SU-DHL-6 (cell line): ENCODE measurements at regions not wholly inside any gene's neighbourhood (a gene's known extent, or its start where the extent isn't known, plus 50 kb on each side); places are given as distances from the start of the nearest gene placed in this dataset.

ENCODE experiments used
- H2AFZ ChIP-seq: fragments of 200-600 bp; sonication (generic); 2 replicates; pipeline ENCODE4 v1.6.1; 2014; ENCODE audit warnings: low read depth, mild to moderate bottlenecking, moderate library complexity, mixed read lengths, antibody characterized with exemption, low read length; ENCODE audit not compliant: severe bottlenecking
- H3F3A ChIP-seq: fragments of 200-600 bp; shearing (Covaris generic); 2 replicates; pipeline ENCODE4 v1.6.0; 2016; ENCODE audit warnings: antibody characterized with exemption, mild to moderate bottlenecking; ENCODE audit not compliant: insufficient read depth
- H3K27ac ChIP-seq: fragments of 200-600 bp; sonication (generic); 2 replicates; pipeline ENCODE4 v1.5.1; 2016; ENCODE audit warnings: low read depth, mild to moderate bottlenecking, low read length, moderate library complexity, mixed read lengths
- H3K27me3 ChIP-seq: fragments of 200-600 bp; sonication (generic), shearing (Covaris generic); 2 replicates; pipeline ENCODE4 v1.6.0; 2014; ENCODE audit warnings: mild to moderate bottlenecking, low read length
- H3K36me3 ChIP-seq: fragments of 200-600 bp; sonication (generic); 2 replicates; pipeline ENCODE4 v1.6.1; 2014; ENCODE audit warnings: mild to moderate bottlenecking, low read length, mixed read lengths
- H3K4me2 ChIP-seq: fragments of 300-600, 200-600 bp; shearing (Covaris generic), sonication (generic); 2 replicates; pipeline ENCODE4 v1.6.0; 2014; ENCODE audit warnings: low read length, low read depth, mild to moderate bottlenecking; ENCODE audit not compliant: poor library complexity, severe bottlenecking
- H3K4me3 ChIP-seq: fragments of 200-600 bp; sonication (generic); 2 replicates; pipeline ENCODE4 v1.5.1; 2014; ENCODE audit warnings: antibody characterized with exemption, low read length, mild to moderate bottlenecking, mixed read lengths; ENCODE audit not compliant: insufficient read depth, poor library complexity, severe bottlenecking
- H3K79me2 ChIP-seq: fragments of 200-600 bp; sonication (generic); 2 replicates; pipeline ENCODE4 v1.6.1; 2014; ENCODE audit warnings: mild to moderate bottlenecking, low read length, moderate library complexity; ENCODE audit not compliant: insufficient read depth
- H3K9ac ChIP-seq: fragments of 200-600 bp; sonication (generic); 2 replicates; pipeline ENCODE4 v1.7.0; 2014; ENCODE audit warnings: mild to moderate bottlenecking, low read length
- H3K9me2 ChIP-seq: fragments of 200-600 bp; sonication (generic); replicated peaks from 2 replicates; pipeline ENCODE4 v1.6.1; 2014; ENCODE audit warnings: low read length; ENCODE audit not compliant: insufficient read depth
- H3K9me3 ChIP-seq: fragments of 200-600 bp; sonication (generic); 2 replicates; pipeline ENCODE4 v1.6.1; 2014; ENCODE audit warnings: low read length, mixed read lengths; ENCODE audit not compliant: insufficient read depth
- H4K20me1 ChIP-seq: fragments of 200-600 bp; sonication (generic); 2 replicates; pipeline ENCODE4 v1.6.1; 2014; ENCODE audit warnings: low read depth, mild to moderate bottlenecking, antibody characterized with exemption, low read length, moderate library complexity, mixed read lengths
- EZH2phosphoT487 ChIP-seq: fragments of 200-600 bp; sonication (generic), shearing (Covaris generic); conservative IDR thresholded peaks from 2 replicates; pipeline ENCODE4 v1.6.1; 2018; ENCODE audit warnings: mild to moderate bottlenecking, antibody characterized with exemption, low read length, moderate library complexity, mixed read lengths
- TF ChIP-seq, protein P1 (sequence below): fragments of 200-600 bp; sonication (generic); IDR thresholded peaks from one replicate; pipeline ENCODE4 v1.5.1; 2017; ENCODE audit warnings: antibody characterized with exemption, mild to moderate bottlenecking, low read length, moderate library complexity; ENCODE audit not compliant: insufficient read depth, poor library complexity, severe bottlenecking

DNA sequence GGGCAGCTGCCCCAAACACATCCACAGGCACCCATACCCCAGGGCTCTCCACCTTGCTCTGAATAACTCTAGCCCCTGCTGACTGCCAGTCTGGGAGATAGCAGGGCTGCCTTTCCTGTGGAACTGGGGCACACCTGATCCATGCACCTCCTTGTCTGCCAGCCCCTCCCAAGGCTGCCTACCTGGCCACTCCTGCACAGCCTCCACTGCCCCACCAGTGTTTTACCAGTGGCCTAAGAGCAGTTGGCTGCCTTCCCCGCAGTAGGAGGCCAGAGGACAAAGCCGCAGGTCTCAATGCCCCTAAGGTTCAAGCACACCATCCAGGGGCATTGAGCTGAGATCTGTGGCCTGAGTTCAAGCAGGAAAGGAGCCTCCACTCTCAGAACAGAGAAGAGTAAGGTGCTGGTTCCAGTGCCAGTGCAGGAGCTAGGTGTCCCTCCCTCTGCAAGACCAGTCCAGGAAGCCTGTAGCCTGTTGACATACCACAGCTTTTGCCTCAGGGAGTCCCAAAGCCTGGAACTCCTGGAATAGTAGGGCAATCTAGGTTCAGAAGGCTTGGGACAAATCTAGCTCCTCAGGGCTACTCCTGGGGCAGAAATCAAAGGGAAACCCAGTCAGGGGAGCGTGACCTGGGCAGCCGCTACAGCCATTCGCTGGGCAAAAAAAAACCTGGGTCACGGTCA, 514.5 kb upstream of the PTGER4 start:
- Histone ChIP-seq H3K9me3 (no peaks in the 10 kb centered on the region), H3K79me2 (no peaks in the 10 kb centered on the region), H3K4me3 (no peak overlapping the region), H4K20me1 (no peaks in the 10 kb centered on the region), H3K27me3 (no peaks in the 10 kb centered on the region), H3K27ac (no peak overlapping the region), H3F3A (no peaks in the 10 kb centered on the region), H3K9ac (no peak overlapping the region), H3K4me2 (no peak overlapping the region), H3K36me3 (no peaks in the 10 kb centered on the region), H3K9me2 (no peaks in the 10 kb centered on the region), H2AFZ (no peak overlapping the region)
- TF ChIP-seq EZH2phosphoT487: no peak
- TF ChIP-seq, protein P1, sequence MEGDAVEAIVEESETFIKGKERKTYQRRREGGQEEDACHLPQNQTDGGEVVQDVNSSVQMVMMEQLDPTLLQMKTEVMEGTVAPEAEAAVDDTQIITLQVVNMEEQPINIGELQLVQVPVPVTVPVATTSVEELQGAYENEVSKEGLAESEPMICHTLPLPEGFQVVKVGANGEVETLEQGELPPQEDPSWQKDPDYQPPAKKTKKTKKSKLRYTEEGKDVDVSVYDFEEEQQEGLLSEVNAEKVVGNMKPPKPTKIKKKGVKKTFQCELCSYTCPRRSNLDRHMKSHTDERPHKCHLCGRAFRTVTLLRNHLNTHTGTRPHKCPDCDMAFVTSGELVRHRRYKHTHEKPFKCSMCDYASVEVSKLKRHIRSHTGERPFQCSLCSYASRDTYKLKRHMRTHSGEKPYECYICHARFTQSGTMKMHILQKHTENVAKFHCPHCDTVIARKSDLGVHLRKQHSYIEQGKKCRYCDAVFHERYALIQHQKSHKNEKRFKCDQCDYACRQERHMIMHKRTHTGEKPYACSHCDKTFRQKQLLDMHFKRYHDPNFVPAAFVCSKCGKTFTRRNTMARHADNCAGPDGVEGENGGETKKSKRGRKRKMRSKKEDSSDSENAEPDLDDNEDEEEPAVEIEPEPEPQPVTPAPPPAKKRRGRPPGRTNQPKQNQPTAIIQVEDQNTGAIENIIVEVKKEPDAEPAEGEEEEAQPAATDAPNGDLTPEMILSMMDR: no peak

- Histone ChIP-seq H3K4me2 (no peak overlapping the region), H3K79me2 (no peaks in the 10 kb centered on the region), H4K20me1 (no peaks in the 10 kb centered on the region), H2AFZ (no peak overlapping the region), H3F3A (no peaks in the 10 kb centered on the region), H3K36me3 (no peaks in the 10 kb centered on the region), H3K9ac (no peak overlapping the region), H3K4me3 (no peak overlapping the region), H3K27ac (no peak overlapping the region), H3K9me2 (no peaks in the 10 kb centered on the region), H3K27me3 (no peaks in the 10 kb centered on the region), H3K9me3 (no peaks in the 10 kb centered on the region)
- TF ChIP-seq EZH2phosphoT487: no peak
- TF ChIP-seq, protein P1: no peak
Observed at GRCh38 chr5:40160435-40160834, 519.3 kb upstream of the PTGER4 start.

DNA sequence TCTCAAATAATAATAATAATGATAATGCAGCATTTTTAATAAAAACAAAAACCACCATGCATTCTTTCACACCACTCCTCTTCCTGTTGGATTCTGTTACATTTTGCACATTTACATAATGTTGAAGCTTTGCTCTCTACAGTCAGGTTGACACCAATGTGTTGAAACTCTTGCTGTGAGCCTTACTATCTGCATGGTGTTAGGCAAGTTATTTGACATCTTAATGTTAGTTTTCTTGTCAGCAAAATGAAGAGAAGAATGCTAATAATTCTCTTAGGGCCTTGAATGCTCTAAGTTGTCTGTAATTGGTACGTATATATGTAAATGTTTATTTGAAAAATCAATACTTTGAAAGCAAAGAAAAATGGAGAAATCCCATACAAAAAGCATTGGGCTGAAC, 525.5 kb upstream of the PTGER4 start:
- H3K36me3 ChIP-seq: no peaks in the 10 kb centered on the region
- H3K27ac ChIP-seq: no peak overlapping the region
- H3K4me2 ChIP-seq: no peak overlapping the region
- no peaks in the 10 kb centered on the region for H3K27me3 ChIP-seq
- H3K9me2 ChIP-seq: no peaks in the 10 kb centered on the region
- no peak overlapping the region for H3K4me3 ChIP-seq
- H2AFZ ChIP-seq: no peak overlapping the region
- no peaks in the 10 kb centered on the region for H4K20me1 ChIP-seq
- TF ChIP-seq EZH2phosphoT487: no peak
- TF ChIP-seq, protein P1: no peak
- H3K79me2 ChIP-seq: no peaks in the 10 kb centered on the region
- no peak overlapping the region for H3K9ac ChIP-seq
- no peaks in the 10 kb centered on the region for H3K9me3 ChIP-seq
- no peaks in the 10 kb centered on the region for H3F3A ChIP-seq

- H3K4me3 ChIP-seq: no peak overlapping the region
- H3K27ac ChIP-seq: no peak overlapping the region
- no peak overlapping the region for H3K9ac ChIP-seq
- H2AFZ ChIP-seq: no peak overlapping the region
- H3K27me3 ChIP-seq: no peaks in the 10 kb centered on the region
- H3K9me3 ChIP-seq: no peaks in the 10 kb centered on the region
- H3K4me2 ChIP-seq: no peak overlapping the region
- H3F3A ChIP-seq: no peaks in the 10 kb centered on the region
- H4K20me1 ChIP-seq: no peaks in the 10 kb centered on the region
- no peaks in the 10 kb centered on the region for H3K36me3 ChIP-seq
- H3K9me2 ChIP-seq: no peaks in the 10 kb centered on the region; the same call in 1 of the 2 replicates
- TF ChIP-seq, protein P1: no peak
- TF ChIP-seq EZH2phosphoT487: no peak
- H3K79me2 ChIP-seq: no peaks in the 10 kb centered on the region
Observed at GRCh38 chr5:40150896-40151295, 528.8 kb upstream of the PTGER4 start.
